HG03064 (cell line): ENCODE measurements at regions not wholly inside any gene's neighbourhood (a gene's known extent, or its start where the extent isn't known, plus 50 kb on each side); places are given as distances from the start of the nearest gene placed in this dataset.
"Not testable (repeated sequence)": the region's sequence is repeated elsewhere in the genome, so short reads cannot be mapped to it uniquely, and the experiment has no call there.

ENCODE experiments used
- ATAC-seq: cut with Tn5 transposase; IDR thresholded peaks from one replicate; pipeline ENCODE4 v1.9.1; 2021; ENCODE audit warnings: low read depth; ENCODE audit not compliant: unreplicated experiment

DNA sequence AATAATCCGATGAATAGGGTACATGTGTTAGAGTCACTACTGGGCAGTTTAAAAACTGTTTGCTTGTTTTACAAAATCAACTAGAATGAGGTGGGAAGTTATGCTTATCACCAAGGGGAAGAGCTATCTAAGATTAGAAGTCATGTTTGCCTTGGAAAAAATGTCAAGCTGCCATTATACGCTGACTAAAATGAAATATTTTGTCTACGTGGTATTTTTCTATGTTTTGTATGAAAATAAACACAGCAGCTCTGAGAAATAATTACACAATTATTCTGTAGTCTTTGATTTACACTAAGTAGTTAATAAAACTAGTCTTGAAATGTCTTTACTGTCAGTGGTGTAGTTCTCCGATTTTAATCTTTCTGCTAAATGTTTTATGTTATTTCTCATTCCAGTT, 241.9 kb upstream of the TARS1 start:
- ATAC-seq = no peak

- ATAC-seq = no peak
Measured at GRCh38 chr5:33203931-33204330, 236.8 kb upstream of the TARS1 start.

DNA sequence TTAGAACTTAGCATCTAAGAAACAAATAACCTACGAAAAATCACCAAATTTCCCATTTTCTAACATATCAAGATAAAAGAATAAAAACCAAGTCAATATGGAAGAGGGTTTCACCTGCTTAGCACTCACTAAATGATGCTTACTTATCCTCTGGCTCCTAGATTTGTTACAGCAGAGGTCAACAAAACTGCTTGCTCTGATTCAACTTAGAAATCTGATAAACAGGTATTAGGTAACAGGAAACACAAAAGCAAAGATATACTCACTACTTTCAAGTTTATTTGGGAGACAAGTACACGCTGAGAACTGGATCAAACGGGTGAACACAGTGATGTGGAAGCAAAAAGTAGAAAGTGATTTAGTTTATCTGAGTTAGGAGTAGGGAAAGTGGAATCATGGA, 235.7 kb upstream of the TARS1 start:
- ATAC-seq = no peak

DNA sequence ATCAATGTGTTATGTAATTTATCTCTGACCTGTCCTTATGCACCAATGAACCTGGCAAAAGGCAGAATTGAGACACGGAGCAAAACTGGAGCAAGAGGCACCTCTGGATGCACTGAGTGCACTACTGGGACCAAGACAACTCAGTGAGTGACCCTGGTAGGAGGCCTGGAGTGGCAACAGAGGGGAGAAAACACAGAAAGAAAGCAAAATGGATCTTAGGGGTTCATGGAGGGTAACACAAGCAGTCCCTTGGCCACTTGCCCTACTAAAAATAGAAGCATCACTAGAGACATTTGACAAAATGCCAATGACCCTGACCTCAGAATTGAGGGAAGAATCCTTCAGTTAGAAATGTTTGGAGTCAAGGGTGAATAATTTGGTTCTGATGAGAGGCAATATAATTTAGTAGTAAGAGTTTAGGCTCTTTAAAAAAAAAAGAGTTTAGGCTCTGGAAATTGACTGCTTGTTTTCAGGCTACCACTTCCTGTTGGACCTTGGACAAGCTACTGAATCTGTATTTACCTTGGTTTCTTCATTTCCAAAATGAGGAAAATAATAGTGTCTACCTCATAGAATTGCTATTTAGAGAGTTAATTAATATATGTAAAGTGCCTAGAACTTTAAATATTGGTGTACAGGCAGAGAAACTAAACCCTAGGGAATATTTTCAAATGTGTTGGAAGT, 234.9 kb upstream of the TARS1 start:
- ATAC-seq = no peak

DNA sequence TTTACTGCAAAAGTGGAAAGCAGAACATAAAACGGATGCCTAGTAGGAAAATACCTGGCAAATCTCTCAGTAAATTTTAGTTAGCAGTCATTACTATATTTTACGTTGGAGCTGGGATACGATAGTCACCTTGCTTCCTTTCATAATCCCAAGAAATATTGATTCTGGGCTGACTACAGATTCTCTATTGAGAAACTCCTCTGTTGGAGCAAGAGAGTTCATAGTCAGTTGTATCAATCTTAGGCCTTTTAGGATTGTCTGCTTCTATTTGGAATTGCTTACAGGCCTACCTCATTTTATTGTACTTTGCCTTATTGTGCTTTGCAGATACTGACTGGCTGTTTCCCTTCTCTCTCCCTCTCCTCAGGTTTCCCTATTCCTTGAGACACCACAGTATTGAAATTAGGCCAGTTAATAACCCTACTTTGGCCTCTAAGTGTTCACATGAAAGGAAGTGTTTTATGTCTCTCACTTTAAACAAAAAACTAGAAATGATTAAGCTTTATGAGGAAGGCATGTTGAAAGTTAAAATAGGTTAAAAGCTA, 233.7 kb upstream of the TARS1 start:
- no peak for ATAC-seq

GRCh38 chr5:33209252-33209651, 231.5 kb upstream of the TARS1 start:
- no peak for ATAC-seq

GRCh38 chr5:33210221-33210620, 230.5 kb upstream of the TARS1 start:
- ATAC-seq = not testable (repeated sequence)

DNA sequence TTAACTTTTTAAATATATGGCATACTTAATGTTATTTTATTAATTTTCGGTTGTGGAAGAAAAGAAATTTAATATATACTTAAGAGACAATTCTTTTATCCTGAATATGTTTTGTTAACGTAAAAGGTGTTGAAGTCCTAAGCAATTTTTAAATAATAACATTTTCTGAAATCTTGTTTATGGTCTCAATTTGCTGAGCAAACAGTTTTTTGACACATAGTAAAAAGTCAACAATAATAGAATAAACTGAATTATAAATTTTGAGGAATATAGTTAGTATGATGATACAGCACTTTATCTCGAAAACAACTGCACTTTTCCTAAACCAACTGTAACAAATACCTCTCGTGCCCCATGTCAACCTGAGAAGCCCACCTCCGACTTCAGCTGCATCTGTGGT, 229.8 kb upstream of the TARS1 start:
- ATAC-seq = no peak

GRCh38 chr5:33212439-33212838, 228.3 kb upstream of the TARS1 start:
- ATAC-seq = no peak

- ATAC-seq = no peak
Measured at GRCh38 chr5:33212900-33213299, 227.9 kb upstream of the TARS1 start.

DNA sequence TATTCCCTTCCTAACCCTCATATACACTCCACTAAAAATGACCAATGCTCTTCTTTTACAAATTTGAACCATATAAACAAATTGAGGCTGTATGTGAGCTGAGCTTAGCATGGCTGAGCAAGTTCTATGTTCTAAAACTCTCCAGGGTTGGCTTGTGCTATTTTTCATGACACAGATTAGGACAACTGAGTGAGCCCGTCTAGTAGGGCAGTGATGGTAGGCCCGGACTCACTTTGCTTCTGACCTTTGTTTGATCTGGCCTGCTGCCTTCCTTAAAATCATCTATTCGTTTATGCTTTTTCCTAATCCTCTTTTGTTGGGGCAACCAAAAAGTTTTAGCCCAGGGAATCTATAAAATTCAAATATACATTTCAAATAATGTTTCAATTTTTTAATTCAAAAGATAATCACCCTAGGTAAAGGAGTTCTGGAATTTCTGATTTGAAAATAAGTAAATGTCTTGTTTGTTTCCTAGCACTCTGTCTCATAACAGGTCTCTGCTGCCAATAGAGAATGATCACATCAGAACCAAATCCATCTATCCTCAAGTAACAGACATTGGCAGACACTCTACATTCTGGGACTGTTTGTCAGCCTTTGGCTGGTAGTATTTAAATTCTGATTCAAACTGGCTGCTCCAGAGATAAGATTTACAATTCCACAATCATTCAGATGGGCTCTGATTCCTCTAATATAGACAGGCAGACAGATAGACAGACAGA, 217.0 kb upstream of the TARS1 start:
- no peak for ATAC-seq

DNA sequence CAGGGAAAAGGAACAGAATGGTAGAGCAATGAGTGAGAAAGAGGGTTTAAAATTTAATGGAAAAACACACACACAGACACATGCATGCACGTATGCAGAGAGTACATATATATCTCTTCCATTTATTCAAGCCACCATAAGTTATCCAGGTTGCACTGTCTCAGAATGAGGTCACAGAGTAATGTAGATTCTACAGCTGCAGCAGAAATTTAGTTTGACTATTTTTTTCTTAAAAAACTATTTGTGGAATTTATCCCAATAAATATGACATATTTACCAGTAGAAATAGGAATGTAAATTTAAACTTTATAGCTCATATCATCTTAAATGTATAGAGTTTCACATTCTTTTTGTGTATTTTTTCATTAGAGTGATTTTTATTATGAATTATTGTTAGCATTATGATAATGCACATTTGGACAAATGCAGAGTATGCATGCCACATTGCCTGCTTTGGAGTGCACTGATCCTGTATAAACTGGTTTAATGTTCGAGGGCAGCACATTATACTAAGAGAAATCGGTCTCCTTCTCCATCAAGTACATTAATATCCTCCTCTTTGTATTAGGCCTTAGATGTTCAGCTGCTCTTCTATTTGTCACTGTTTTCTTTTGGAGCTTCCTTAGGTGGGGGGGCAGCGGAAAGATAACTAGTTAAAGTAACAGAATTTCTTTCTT, 216.3 kb upstream of the TARS1 start:
- no peak for ATAC-seq

- ATAC-seq = no peak
Measured at GRCh38 chr5:33227247-33227646, 213.5 kb upstream of the TARS1 start.

DNA sequence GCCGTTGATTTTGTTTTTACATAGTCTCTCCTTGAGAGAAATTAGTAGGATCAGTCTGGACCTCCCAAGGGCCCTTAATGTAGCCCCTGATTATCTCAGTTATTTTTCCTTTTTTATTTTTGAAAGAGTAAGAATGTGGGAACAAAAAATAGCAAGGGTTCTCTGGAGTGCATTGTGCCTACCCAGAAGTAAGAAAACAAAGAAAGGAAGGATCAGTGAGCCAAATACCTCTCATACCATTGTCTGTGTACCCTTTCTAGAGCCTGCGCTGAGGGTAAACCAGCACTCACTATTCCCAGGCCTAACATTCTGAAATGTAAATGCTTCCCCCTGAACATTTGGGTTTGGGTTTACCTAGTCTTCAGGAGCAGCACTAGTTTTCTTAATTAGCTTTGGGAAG, 213.0 kb upstream of the TARS1 start:
- ATAC-seq = no peak

DNA sequence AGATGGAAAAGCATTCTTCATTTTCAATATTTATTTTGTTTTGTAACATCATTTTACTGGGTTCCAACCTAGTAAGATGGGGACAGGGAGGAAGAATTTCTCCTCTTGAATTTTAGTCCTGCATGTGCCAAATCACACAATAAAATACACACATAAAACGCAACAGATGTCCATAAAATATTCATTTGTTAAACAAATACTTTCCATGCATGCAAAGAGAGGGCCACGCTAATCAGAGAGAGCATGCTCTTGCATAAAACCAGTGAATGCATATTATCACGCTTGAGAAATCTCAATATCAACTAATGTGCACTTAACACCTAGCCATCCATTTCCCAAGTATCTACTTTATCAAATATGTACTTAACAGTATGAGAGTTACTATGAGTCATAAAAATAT, 212.6 kb upstream of the TARS1 start:
- no peak for ATAC-seq

- ATAC-seq = no peak
Measured at GRCh38 chr5:33229216-33229615, 211.5 kb upstream of the TARS1 start.

GRCh38 chr5:33230467-33231078, 210.2 kb upstream of the TARS1 start:
- ATAC-seq = no peak

DNA sequence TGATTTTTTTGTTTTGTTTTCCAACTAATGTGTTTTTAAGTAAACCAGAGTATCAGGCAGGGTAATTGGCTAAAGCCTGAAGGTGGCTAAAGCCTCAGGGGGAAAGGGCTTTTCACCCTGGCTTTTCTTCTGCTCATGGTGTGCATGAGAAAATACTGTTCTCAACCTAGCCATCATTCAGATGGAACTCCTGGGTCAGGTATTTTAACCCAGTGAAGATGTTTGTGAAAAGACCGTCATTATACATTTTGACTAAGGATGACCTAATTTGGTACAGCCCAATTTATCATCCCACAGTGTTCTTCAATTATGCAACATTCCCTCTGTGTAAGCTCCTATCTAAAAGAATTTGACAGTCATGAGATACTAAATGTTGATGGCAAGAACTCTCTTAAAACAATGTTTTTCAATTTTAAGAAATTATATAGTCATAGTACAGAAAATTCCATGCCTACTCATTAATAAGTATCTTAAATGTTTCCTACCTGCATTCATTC, 209.5 kb upstream of the TARS1 start:
- ATAC-seq = no peak

DNA sequence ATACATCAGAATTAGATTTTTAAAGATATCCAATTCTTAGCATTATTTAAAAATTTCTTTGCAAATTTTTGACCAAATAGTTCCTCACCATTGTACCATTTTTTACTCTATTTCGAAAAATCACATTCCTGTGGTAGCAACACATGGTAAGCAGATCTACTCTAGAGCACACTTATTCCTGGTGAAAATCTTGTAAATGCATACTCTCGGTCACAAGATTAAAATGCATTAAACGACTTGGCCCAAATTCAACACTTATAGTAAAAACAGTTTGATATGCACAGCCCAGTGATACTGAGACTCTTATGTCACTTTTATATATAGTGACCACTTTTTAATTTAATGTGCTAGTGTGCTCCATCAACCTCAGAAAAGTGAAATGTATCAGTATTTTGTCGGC, 208.8 kb upstream of the TARS1 start:
- no peak for ATAC-seq

GRCh38 chr5:33232731-33233505, 207.8 kb upstream of the TARS1 start:
- no peak for ATAC-seq
